SW 1271 (cell line): ENCODE measurements at regions not wholly inside any gene's neighbourhood (a gene's known extent, or its start where the extent isn't known, plus 50 kb on each side); places are given as distances from the start of the nearest gene placed in this dataset.

Experiments
- DNase-seq, 2 experiments: peaks; one replicate each; lab custom pipeline; 2025; lab: John Stamatoyannopoulos, UW

GRCh38 chr10:4391683-4392082 is 434.3 kb upstream of the AKR1E2 start:
- DNase-seq, result no peak

GRCh38 chr10:4390219-4390618 is 435.8 kb upstream of the AKR1E2 start:
- DNase-seq, result no peak

- no peak for DNase-seq
Observed at GRCh38 chr10:4385231-4385870, 440.7 kb upstream of the AKR1E2 start.

GRCh38 chr10:4384245-4384644 is 441.8 kb upstream of the AKR1E2 start:
- DNase-seq, result no peak

GRCh38 chr10:4383651-4384098 is 442.3 kb upstream of the AKR1E2 start:
- DNase-seq, result no peak

GRCh38 chr10:4382811-4383210 is 443.2 kb upstream of the AKR1E2 start:
- DNase-seq, result no peak

GRCh38 chr10:4373612-4374011 is 452.4 kb upstream of the AKR1E2 start:
- DNase-seq, result no peak

GRCh38 chr10:4373098-4373497 is 452.9 kb upstream of the AKR1E2 start:
- DNase-seq, result no peak

- no peak for DNase-seq
Observed at GRCh38 chr10:4372601-4373000, 453.4 kb upstream of the AKR1E2 start.

GRCh38 chr10:4371691-4372295 is 454.2 kb upstream of the AKR1E2 start:
- DNase-seq, result no peak

- no peak for DNase-seq
Observed at GRCh38 chr10:4370376-4370775, 455.6 kb upstream of the AKR1E2 start.

GRCh38 chr10:4361581-4361980 is 464.4 kb upstream of the AKR1E2 start:
- DNase-seq, result no peak

- DNase-seq, result no peak
Observed at GRCh38 chr10:4359003-4359402, 467.0 kb upstream of the AKR1E2 start.

GRCh38 chr10:4357911-4358310 is 468.1 kb upstream of the AKR1E2 start:
- no peak for DNase-seq

GRCh38 chr10:4355350-4355749 is 470.7 kb upstream of the AKR1E2 start:
- no peak for DNase-seq

GRCh38 chr10:4354382-4354812 is 471.6 kb upstream of the AKR1E2 start:
- DNase-seq, result peak in 1 of 2 experiments; percentile 32

GRCh38 chr10:4353964-4354363 is 472.0 kb upstream of the AKR1E2 start:
- peak in 1 of 2 experiments; percentile 60 for DNase-seq

GRCh38 chr10:4353059-4353655 is 472.9 kb upstream of the AKR1E2 start:
- no peak for DNase-seq

- DNase-seq, result no peak
Observed at GRCh38 chr10:4352414-4352961, 473.5 kb upstream of the AKR1E2 start.

- DNase-seq, result no peak
Observed at GRCh38 chr10:4351723-4352413, 474.1 kb upstream of the AKR1E2 start.

GRCh38 chr10:4347397-4347796 is 478.6 kb upstream of the AKR1E2 start:
- no peak for DNase-seq

- DNase-seq, result no peak
Observed at GRCh38 chr10:4345877-4346646, 479.9 kb upstream of the AKR1E2 start.
